ENCODE measurements at regions not wholly inside any gene's neighbourhood (a gene's known extent, or its start where the extent isn't known, plus 50 kb on each side); places are given as distances from the start of the nearest gene placed in this dataset.
"Not testable (repeated sequence)": the region's sequence is repeated elsewhere in the genome, so short reads cannot be mapped to it uniquely, and the experiment has no call there.

DNA sequence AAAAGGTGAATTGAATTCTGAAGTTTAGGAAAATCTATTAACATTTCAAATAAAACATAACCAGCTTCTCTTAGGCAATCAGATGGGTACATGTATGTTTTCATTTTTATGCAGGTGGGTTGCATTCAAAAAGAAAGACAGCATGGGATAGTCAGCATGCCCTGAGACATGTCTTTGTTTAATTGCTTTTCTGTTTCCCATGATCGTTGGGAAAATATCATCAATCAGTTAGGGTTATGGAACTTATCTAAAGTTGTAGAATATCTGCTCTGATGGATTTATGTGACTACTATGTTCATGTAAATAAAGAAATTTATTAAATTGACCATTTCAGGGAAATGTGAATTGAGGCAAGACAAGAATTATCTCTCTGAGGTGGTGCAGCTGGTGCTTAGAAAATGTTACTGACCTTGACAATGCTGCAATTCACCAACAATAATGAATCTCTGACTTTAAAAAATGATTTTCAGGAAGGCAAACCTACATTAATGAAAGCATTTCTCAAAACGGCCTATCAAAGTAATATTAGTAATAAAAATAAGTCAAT is 112.7 kb downstream of the RFPL4B start:
- intact Hi-C loops (cut with micrococcal nuclease) = no loop called here

GRCh38 chr6:112464901-112465665 is 118.0 kb downstream of the RFPL4B start:
- intact Hi-C loops (cut with micrococcal nuclease) = no loop called here

DNA sequence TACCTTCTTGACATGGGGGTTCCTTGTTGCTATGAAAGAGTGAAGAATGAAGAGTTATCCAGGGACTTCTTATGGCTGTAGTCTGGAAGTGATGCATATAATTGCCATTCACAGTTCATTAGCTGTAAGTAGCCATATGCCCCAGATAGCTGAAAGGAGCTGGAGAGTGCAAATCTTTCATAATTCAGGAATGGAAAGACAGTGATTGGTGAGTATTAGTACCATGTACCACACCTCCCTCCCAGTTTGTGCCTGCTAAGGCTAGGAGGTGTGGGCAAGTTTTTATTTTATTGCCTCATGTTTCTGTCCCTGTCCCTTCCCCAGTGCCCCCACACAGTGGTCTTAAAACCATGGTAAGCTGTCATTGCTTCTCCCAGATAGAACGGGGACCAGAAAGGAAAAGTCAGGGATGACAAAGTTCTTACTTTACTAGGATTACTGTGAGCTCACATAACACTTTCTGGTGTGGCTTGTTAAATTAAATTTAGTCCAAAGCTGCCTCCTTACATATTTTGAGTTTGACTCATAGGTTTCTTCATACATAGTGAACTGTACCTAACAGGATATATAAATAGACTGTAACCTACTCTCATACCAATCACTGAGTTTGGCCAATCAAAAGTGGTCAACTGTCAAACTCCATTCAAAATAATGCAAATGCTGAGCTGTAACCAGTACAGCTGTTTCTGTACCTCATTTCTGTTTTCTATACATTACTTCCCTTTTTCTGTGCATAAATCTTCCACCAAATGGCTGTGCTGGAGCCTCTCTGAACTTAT is 119.4 kb downstream of the RFPL4B start:
- intact Hi-C loops (cut with micrococcal nuclease) = no loop called here

DNA sequence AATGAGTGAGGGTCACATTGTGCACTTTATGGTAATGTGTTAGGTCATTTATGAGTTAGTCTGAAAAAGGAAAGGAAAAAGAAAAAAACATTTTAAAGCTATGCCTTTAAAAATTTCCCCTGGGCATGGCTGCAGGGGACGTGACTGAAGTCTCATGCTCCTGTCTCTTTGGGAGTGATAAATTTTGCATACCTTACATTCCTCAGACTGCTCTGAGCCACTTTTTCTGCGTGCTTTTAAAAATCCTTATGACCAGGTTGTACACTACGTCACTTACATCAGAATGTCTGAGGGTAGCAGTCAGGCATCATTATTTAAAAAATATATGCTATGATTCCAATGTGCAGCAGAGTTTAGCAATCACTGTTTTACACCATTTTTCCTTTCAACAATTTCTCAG is 121.2 kb downstream of the RFPL4B start:
- intact Hi-C loops (cut with micrococcal nuclease) = no loop called here

- intact Hi-C loops (cut with micrococcal nuclease) = no loop called here
Measured at GRCh38 chr6:112469306-112469705, 122.2 kb downstream of the RFPL4B start.

DNA sequence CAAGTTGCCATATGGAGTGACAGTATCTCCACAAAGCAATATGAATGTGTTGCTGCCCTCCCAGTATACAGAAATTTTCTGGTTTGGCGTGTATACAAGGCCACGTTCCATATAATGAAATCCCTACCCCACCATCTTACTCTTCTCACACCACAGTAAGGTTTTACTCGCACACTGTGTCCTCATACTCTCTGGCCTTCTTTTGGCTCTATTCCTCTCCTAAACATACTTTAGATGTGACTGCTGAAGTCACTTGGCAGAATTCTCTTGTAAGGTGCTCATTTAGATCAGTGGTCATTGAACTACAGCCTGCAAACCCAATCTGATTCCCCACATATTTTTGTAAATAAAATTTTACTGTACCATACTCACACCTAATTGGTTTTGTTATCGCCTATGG is 123.2 kb downstream of the RFPL4B start:
- intact Hi-C loops (cut with micrococcal nuclease) = no loop called here

DNA sequence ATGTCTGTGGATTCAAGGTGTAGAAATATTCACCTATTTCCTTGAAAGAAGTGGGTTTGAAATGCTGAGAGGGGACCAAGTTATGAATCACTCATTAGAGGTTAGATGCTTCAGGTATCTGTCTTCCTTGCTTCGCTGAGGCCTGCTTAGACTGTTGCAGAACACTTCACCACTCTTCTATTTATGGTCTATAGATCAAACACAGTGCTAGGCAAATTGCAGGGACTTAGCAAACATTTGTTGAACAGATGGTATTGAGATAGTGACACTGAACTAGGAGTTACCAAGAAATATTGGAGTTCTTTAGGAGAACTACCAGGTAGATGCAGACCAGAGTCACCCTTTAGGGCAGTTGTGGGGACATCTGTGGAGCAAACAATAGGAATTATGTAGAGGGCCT is 123.8 kb downstream of the RFPL4B start:
- intact Hi-C loops (cut with micrococcal nuclease) = no loop called here

- intact Hi-C loops (cut with micrococcal nuclease) = no loop called here
Measured at GRCh38 chr6:112475083-112475482, 128.0 kb downstream of the RFPL4B start.

DNA sequence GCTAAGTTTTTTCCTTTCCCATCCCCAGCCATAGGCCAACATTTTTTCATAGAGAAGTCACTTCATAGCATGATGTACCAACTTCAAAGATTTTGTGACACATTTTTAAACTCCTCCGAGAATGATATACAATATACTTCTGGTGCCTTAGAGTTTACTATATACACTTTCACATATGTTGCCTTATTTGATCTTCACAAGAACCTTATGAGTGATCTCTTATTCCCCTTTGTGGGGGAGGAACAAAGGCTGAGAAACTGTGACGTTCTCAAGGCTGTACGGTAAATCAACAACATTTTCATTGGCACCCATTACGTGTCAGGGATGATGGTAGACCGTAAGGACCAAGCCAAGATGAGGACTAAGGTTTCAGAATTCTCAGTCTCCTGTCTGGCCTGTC is 130.0 kb downstream of the RFPL4B start:
- intact Hi-C loops (cut with micrococcal nuclease) = no loop called here

- intact Hi-C loops (cut with micrococcal nuclease) = no loop called here
Measured at GRCh38 chr6:112478036-112478435, 130.9 kb downstream of the RFPL4B start.

DNA sequence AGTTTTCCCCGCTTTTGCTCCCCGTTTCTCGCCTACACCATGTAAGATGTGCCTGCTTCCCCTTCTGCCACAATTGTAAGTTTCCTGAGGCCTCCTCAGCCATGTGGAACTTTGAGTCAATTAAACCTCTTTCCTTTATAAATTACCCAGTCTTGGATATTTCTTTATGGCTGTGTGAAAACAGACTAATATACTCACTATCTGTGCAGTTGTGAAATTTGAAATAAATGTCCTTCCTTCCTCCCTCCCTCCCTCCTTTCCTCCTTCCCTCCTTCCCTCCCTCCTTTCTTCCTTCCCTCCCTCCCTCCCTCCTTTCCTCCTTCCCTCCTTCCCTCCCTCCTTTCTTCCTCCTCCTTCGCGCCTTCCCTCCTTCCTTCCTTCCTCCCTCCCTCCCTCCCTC is 132.8 kb downstream of the RFPL4B start:
- intact Hi-C loops (cut with micrococcal nuclease) = not testable (repeated sequence)

GRCh38 chr6:112480553-112480952 is 133.4 kb downstream of the RFPL4B start:
- intact Hi-C loops (cut with micrococcal nuclease) = no loop called here

GRCh38 chr6:112481211-112481610 is 134.1 kb downstream of the RFPL4B start:
- intact Hi-C loops (cut with micrococcal nuclease) = no loop called here

- intact Hi-C loops (cut with micrococcal nuclease) = no loop called here
Measured at GRCh38 chr6:112482373-112482772, 135.2 kb downstream of the RFPL4B start.

DNA sequence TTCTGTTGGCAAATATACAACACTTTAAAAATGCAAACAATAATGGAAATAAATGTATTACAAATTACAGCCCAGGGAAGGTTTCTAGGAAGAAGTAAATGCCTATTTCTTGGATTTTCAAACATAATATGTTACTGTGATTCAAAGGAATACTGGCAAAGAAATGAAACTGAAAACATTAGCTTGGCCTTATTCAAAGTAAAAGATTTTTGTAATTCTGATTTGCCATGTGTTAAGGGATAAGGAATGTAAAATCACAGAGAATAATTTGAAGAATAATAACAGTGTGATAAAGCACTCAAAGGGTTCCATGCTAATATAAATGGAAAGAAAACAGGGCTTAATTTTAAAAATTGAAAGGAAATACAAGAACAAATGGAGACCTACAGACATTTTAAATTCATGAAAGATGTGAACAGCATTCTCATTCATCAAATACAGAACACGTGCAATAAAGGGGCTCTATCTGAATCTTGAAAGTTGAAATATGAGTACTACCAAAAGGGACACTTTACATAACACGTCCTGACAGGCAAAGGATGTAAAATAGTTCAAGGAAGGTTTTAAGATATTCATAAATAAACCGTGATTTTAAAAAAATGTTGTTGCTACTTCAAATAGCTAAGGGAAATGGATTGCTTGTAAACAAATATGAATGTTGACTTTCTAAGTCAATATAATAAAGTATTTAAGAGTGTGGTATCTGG is 138.1 kb downstream of the RFPL4B start:
- intact Hi-C loops (cut with micrococcal nuclease) = no loop called here

GRCh38 chr6:112485827-112486212 is 138.7 kb downstream of the RFPL4B start:
- intact Hi-C loops (cut with micrococcal nuclease) = no loop called here

GRCh38 chr6:112486454-112486853 is 139.3 kb downstream of the RFPL4B start:
- intact Hi-C loops (cut with micrococcal nuclease) = no loop called here

GRCh38 chr6:112488238-112488637 is 141.1 kb downstream of the RFPL4B start:
- intact Hi-C loops (cut with micrococcal nuclease) = no loop called here

DNA sequence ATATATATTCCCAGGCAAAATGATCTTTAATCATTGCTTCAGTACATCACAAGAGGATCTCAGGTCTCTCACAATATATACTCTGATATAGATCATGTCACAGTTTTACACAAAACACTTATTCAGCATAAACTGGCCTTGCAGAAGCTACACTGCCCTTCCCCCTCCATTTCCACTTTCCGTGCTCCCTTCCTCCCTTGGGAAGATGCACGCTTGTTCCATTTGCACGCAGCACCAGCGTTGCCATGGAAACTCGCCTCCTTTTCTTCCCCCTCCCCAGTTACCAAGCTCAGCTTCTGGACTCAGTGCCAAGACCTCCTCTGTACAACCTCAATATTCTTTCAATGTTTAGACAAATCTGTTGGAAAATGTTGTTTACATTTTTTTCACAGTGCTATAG is 154.6 kb downstream of the RFPL4B start:
- intact Hi-C loops (cut with micrococcal nuclease) = no loop called here

- intact Hi-C loops (cut with micrococcal nuclease) = no loop called here
Measured at GRCh38 chr6:112502351-112503090, 155.4 kb downstream of the RFPL4B start.

GRCh38 chr6:112503091-112503596 is 156.0 kb downstream of the RFPL4B start:
- intact Hi-C loops (cut with micrococcal nuclease) = no loop called here

Measured in T-helper 1 cell treated with Interleukin-12 subunit alpha and Interleukin-12 subunit beta and Interleukin-4 antibody, amounts not matched to agents 30 ng/mL and 1 ng/mL, for 36 hours (primary cell).